SK-N-SH (cell line): ENCODE measurements at regions not wholly inside any gene's neighbourhood (a gene's known extent, or its start where the extent isn't known, plus 50 kb on each side); places are given as distances from the start of the nearest gene placed in this dataset.

Experiments used
- FOXM1 ChIP-seq: IDR thresholded peaks from 2 replicates; pipeline ENCODE4 v1.4.0; 2012; ENCODE audit warnings: low read depth, mild to moderate bottlenecking
- RAD21 ChIP-seq: IDR thresholded peaks from 2 replicates; pipeline ENCODE4 v1.6.1; 2012; ENCODE audit warnings: mild to moderate bottlenecking, low read length
- TF ChIP-seq, protein P1 (sequence below): fragments of 200-600 bp; sonication (generic); IDR thresholded peaks from 2 replicates; pipeline ENCODE4 v1.6.1; 2017; ENCODE audit warnings: antibody characterized with exemption, mild to moderate bottlenecking, moderate library complexity

DNA sequence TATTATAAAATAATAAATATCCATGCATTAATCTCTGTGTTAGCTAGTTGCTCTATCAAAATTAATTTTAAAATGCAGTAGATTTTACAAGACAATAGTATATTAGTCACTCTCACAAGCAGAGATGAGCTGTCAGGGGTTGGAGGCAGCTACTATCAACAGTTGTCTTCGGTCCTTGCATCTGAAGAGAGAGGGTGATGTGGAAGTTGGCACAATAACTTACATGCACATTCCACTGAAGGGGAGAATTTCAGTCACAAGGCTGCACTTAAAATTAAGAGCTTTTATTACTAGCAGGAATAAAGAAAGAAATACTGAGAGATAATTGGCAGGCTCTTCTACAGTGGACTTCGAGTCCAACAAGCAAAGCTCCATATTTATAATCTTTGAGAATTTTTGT is 166.9 kb upstream of the DCN start:
- no peak for TF ChIP-seq RAD21
- no peak for TF ChIP-seq FOXM1
- TF ChIP-seq, protein P1, sequence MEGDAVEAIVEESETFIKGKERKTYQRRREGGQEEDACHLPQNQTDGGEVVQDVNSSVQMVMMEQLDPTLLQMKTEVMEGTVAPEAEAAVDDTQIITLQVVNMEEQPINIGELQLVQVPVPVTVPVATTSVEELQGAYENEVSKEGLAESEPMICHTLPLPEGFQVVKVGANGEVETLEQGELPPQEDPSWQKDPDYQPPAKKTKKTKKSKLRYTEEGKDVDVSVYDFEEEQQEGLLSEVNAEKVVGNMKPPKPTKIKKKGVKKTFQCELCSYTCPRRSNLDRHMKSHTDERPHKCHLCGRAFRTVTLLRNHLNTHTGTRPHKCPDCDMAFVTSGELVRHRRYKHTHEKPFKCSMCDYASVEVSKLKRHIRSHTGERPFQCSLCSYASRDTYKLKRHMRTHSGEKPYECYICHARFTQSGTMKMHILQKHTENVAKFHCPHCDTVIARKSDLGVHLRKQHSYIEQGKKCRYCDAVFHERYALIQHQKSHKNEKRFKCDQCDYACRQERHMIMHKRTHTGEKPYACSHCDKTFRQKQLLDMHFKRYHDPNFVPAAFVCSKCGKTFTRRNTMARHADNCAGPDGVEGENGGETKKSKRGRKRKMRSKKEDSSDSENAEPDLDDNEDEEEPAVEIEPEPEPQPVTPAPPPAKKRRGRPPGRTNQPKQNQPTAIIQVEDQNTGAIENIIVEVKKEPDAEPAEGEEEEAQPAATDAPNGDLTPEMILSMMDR = no peak
